ENCODE measurements at regions not wholly inside any gene's neighbourhood (a gene's known extent, or its start where the extent isn't known, plus 50 kb on each side); places are given as distances from the start of the nearest gene placed in this dataset.

DNA sequence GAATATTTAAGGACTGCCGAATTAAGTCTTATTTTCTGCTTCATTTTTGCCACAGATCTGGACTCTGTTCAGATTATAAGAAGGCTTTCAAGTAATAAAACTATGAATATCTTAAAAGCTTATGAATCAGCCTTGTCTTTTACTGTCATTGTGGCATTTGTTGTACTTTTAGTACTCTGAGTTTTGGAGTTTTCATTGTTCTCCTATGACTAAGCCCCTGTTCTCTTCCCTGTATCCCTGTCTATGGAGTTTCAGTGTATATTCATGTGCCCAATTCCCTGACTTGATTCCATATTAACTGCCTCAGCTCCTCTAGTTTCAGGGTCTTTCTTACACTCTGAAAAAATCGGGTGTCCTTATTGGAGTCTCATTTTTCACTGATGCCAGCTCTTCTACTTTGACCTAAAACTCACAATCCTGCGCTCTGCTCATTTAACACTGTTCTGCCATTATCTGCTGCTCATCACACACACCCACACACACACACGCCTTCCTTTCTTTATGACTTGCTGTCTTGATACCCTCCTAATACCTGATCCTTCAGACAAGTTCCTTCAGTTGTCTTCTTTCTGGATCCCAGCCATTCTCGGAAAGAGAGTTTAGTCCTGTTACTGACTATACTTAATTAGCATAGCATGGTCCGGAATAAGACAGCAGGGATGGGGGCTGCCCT, 511.8 kb downstream of the CPS1 start:
- Histone ChIP-seq H3K9me3 (ENCODE audit: control insufficient read depth, low read length) (no peaks in the 10 kb centered on the region), H3K4me3 (ENCODE audit: low read depth, low read length) (no peak overlapping the region), H3K79me2 (no peaks in the 10 kb centered on the region), H3K36me3 (ENCODE audit: control insufficient read depth, insufficient read depth, low read length) (no peaks in the 10 kb centered on the region), H2AFZ (peak overlapping the region; percentile 57), H3K4me2 (ENCODE audit: low read length) (no peak overlapping the region), H3K27ac (no peak overlapping the region), H3K9ac (no peak overlapping the region), H3K4me1 (no peaks in the 10 kb centered on the region), H3K27me3 (ENCODE audit: control insufficient read depth, insufficient read depth, low read length) (no peaks in the 10 kb centered on the region)
- TF ChIP-seq CTCF (IDR thresholded peaks at IDR 0.05) = no peak

GRCh38 chr2:211070547-211070946, 514.1 kb downstream of the CPS1 start:
- no peaks in the 10 kb centered on the region for H3K36me3 ChIP-seq (ENCODE audit: control insufficient read depth, insufficient read depth, low read length)
- no peak overlapping the region for H2AFZ ChIP-seq
- H3K4me2 ChIP-seq (ENCODE audit: low read length) = no peak overlapping the region
- no peak overlapping the region for H3K9ac ChIP-seq
- H3K27ac ChIP-seq = no peak overlapping the region
- H3K79me2 ChIP-seq = no peaks in the 10 kb centered on the region
- H3K4me1 ChIP-seq = no peaks in the 10 kb centered on the region
- no peak overlapping the region for H3K4me3 ChIP-seq (ENCODE audit: low read depth, low read length)
- no peaks in the 10 kb centered on the region for H3K9me3 ChIP-seq (ENCODE audit: control insufficient read depth, low read length)
- H3K27me3 ChIP-seq (ENCODE audit: control insufficient read depth, insufficient read depth, low read length) = no peaks in the 10 kb centered on the region
- no peak for TF ChIP-seq CTCF (IDR thresholded peaks at IDR 0.05)

- H2AFZ ChIP-seq = no peak overlapping the region
- no peaks in the 10 kb centered on the region for H3K4me1 ChIP-seq
- no peak overlapping the region for H3K4me2 ChIP-seq (ENCODE audit: low read length)
- no peaks in the 10 kb centered on the region for H3K79me2 ChIP-seq
- no peaks in the 10 kb centered on the region for H3K27me3 ChIP-seq (ENCODE audit: control insufficient read depth, insufficient read depth, low read length)
- H3K36me3 ChIP-seq (ENCODE audit: control insufficient read depth, insufficient read depth, low read length) = no peaks in the 10 kb centered on the region
- no peak overlapping the region for H3K4me3 ChIP-seq (ENCODE audit: low read depth, low read length)
- H3K27ac ChIP-seq = no peak overlapping the region
- no peaks in the 10 kb centered on the region for H3K9me3 ChIP-seq (ENCODE audit: control insufficient read depth, low read length)
- TF ChIP-seq CTCF (IDR thresholded peaks at IDR 0.05) = no peak
- no peak overlapping the region for H3K9ac ChIP-seq
Measured at GRCh38 chr2:211077216-211077767, 520.9 kb downstream of the CPS1 start.

GRCh38 chr2:211084352-211084751, 528.0 kb downstream of the CPS1 start:
- TF ChIP-seq CTCF (IDR thresholded peaks at IDR 0.05) = no peak
- Histone ChIP-seq H3K4me3 (ENCODE audit: low read depth, low read length) (no peak overlapping the region), H3K9ac (no peak overlapping the region), H3K4me2 (ENCODE audit: low read length) (no peak overlapping the region), H3K9me3 (ENCODE audit: control insufficient read depth, low read length) (no peaks in the 10 kb centered on the region), H3K79me2 (no peaks in the 10 kb centered on the region), H3K27ac (no peak overlapping the region), H3K36me3 (ENCODE audit: control insufficient read depth, insufficient read depth, low read length) (no peaks in the 10 kb centered on the region), H3K4me1 (peaks cover 29% of the 10 kb centered on the region), H2AFZ (no peak overlapping the region), H3K27me3 (ENCODE audit: control insufficient read depth, insufficient read depth, low read length) (no peaks in the 10 kb centered on the region)
